HCT116 (cell line): ENCODE measurements at regions not wholly inside any gene's neighbourhood (a gene's known extent, or its start where the extent isn't known, plus 50 kb on each side); places are given as distances from the start of the nearest gene placed in this dataset.

Experiments used
- EGR1 ChIP-seq: IDR thresholded peaks from 2 replicates; pipeline ENCODE4 v1.6.1; 2012; ENCODE audit warnings: low read depth
- EZH2 ChIP-seq: fragments of 200-600 bp; sonication (generic); IDR thresholded peaks from 2 replicates; pipeline ENCODE4 v1.6.1; 2017; ENCODE audit warnings: antibody characterized with exemption, mixed run types
- EZH2phosphoT487 ChIP-seq: fragments of 200-600 bp; IDR thresholded peaks from 2 replicates; pipeline ENCODE4 v1.6.1; 2018; ENCODE audit warnings: antibody characterized with exemption, borderline replicate concordance
- MAX ChIP-seq: IDR thresholded peaks from 2 replicates; pipeline ENCODE4 v1.6.1; 2012
- POLR2A ChIP-seq: IDR thresholded peaks from 2 replicates; pipeline ENCODE4 v1.7.0; 2011; ENCODE audit warnings: borderline replicate concordance; ENCODE audit not compliant: insufficient read depth, insufficient read length; ENCODE audit errors: extremely low read depth
- POLR2AphosphoS5 ChIP-seq: IDR thresholded peaks from 2 replicates; pipeline ENCODE4 v1.6.1; 2011; ENCODE audit warnings: mild to moderate bottlenecking, low read depth, low read length, moderate library complexity
- RAD21 ChIP-seq: IDR thresholded peaks from 2 replicates; pipeline ENCODE4 v1.6.1; 2012; ENCODE audit warnings: low read depth, mild to moderate bottlenecking
- REST ChIP-seq: IDR thresholded peaks from 2 replicates; pipeline ENCODE4 v1.6.1; 2012; ENCODE audit warnings: low read depth
- SP1 ChIP-seq: IDR thresholded peaks from 2 replicates; pipeline ENCODE4 v1.6.1; 2012; ENCODE audit warnings: low read depth
- YY1 ChIP-seq: IDR thresholded peaks from 2 replicates; pipeline ENCODE4 v1.6.1; 2011; ENCODE audit warnings: low read length, low read depth, moderate library complexity, mild to moderate bottlenecking; ENCODE audit not compliant: insufficient replicate concordance; ENCODE audit errors: extremely low read depth
- ZBTB33 ChIP-seq: IDR thresholded peaks from 2 replicates; pipeline ENCODE4 v1.6.1; 2011; ENCODE audit warnings: mild to moderate bottlenecking, low read length, moderate library complexity; ENCODE audit not compliant: insufficient replicate concordance; ENCODE audit errors: extremely low read depth
- ZFX ChIP-seq: fragments of 450-650 bp; IDR thresholded peaks from 2 replicates; pipeline ENCODE4 v1.6.1; 2017
- ZNF274 ChIP-seq: fragments of 200-500 bp; sonication (Bioruptor generic); IDR thresholded peaks from 2 replicates; pipeline ENCODE4 v1.6.1; 2014; ENCODE audit warnings: mild to moderate bottlenecking, low read depth, low read length, inconsistent platforms
- TF ChIP-seq, protein P1 (sequence below), 3 experiments: fragments of 200-600 bp in 1 of 3; sonication (generic) in 1 of 3; IDR thresholded peaks in 2 of 3; conservative IDR thresholded peaks in 1 of 3; 2 replicates each; pipeline ENCODE4 v1.5.1; 2012 to 2017; ENCODE audit warnings: low read depth in 2 of 3, low read length in 2 of 3, antibody characterized with exemption in 1 of 3, borderline replicate concordance in 1 of 3, control low read depth in 1 of 3, mild to moderate bottlenecking in 1 of 3, mixed read lengths in 1 of 3, mixed run types in 1 of 3, moderate library complexity in 1 of 3; ENCODE audit not compliant: insufficient read depth in 1 of 3

DNA sequence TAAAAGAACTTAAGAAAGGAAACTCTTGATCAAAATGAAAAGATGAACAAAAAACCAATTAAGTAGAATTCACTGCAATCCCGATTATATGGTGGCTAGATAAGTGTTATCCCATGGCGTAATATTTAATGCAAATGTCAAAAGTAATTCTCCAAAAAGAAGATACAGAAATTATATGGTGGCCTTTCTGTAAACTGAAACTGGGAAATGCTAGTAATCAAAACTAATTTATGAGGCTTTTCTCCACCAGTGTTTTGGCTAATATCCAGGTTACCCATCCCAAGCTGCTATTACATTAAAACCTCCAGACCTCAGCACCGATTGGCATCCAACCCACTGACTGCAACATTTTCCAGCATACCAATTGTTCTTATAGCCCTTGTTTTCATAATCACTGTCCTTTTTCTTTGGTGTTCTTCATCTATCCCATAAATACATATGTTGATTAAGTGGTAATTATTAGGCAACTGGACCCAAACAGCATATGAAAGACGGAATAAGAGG, 77.2 kb upstream of the TNRC6A start:
- TF ChIP-seq, protein P1, sequence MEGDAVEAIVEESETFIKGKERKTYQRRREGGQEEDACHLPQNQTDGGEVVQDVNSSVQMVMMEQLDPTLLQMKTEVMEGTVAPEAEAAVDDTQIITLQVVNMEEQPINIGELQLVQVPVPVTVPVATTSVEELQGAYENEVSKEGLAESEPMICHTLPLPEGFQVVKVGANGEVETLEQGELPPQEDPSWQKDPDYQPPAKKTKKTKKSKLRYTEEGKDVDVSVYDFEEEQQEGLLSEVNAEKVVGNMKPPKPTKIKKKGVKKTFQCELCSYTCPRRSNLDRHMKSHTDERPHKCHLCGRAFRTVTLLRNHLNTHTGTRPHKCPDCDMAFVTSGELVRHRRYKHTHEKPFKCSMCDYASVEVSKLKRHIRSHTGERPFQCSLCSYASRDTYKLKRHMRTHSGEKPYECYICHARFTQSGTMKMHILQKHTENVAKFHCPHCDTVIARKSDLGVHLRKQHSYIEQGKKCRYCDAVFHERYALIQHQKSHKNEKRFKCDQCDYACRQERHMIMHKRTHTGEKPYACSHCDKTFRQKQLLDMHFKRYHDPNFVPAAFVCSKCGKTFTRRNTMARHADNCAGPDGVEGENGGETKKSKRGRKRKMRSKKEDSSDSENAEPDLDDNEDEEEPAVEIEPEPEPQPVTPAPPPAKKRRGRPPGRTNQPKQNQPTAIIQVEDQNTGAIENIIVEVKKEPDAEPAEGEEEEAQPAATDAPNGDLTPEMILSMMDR (IDR thresholded peaks at IDR 0.05 in 2 of 3, conservative IDR thresholded peaks at IDR 0.05 in 1 of 3; ENCODE audit: borderline replicate concordance in 1 of 3, insufficient read depth in 1 of 3, low read depth in 2 of 3, low read length in 2 of 3): no peak
- TF ChIP-seq RAD21 (no peak), ZFX (no peak), POLR2A (no peak), MAX (no peak), POLR2AphosphoS5 (no peak), ZNF274 (no peak), EZH2phosphoT487 (no peak), REST (no peak), EZH2 (no peak), ZBTB33 (no peak), YY1 (no peak), SP1 (no peak), EGR1 (no peak)
